HUDEP-2 (cell line): ENCODE measurements at regions not wholly inside any gene's neighbourhood (a gene's known extent, or its start where the extent isn't known, plus 50 kb on each side); places are given as distances from the start of the nearest gene placed in this dataset.
"Not testable (repeated sequence)": the region's sequence is repeated elsewhere in the genome, so short reads cannot be mapped to it uniquely, and the experiment has no call there.

Experiments used
- DNase-seq, 76 experiments: peaks; one replicate each; lab custom pipeline; 2025; ENCODE audit not compliant: unreplicated experiment in 76 of 76; lab: John Stamatoyannopoulos, UW

GRCh38 chr17:78305801-78306200, 54.1 kb downstream of the SOCS3 start:
- no peak for DNase-seq

- no peak for DNase-seq
These were observed 55.3 kb downstream of the SOCS3 start for GRCh38 chr17:78304549-78305037.

GRCh38 chr17:78302478-78302877, 57.4 kb downstream of the SOCS3 start:
- DNase-seq, result no peak

GRCh38 chr17:78301821-78302213, 58.1 kb downstream of the SOCS3 start:
- no peak for DNase-seq

GRCh38 chr17:78300962-78301820, 58.7 kb downstream of the SOCS3 start:
- DNase-seq, result no peak

- no peak for DNase-seq
These were observed 60.8 kb downstream of the SOCS3 start for GRCh38 chr17:78299049-78299448.

GRCh38 chr17:78294776-78295175, 63.3 kb downstream of the TMEM235 start:
- DNase-seq, result no peak

- no peak for DNase-seq
These were observed 62.9 kb downstream of the TMEM235 start for GRCh38 chr17:78294356-78294755.

GRCh38 chr17:78293151-78293550, 61.7 kb downstream of the TMEM235 start:
- not testable (repeated sequence) for DNase-seq

- no peak for DNase-seq
These were observed 60.8 kb downstream of the TMEM235 start for GRCh38 chr17:78291944-78292910.

- peak in 22 of 76 experiments; percentile 4 to 48 (median 22) for DNase-seq
These were observed 59.3 kb downstream of the TMEM235 start for GRCh38 chr17:78290721-78291120.
